T-helper 2 cell treated with Interferon-gamma antibody and Interleukin-4, amounts not matched to agents 5 μg/mL and 100 μg/mL, for 36 hours (primary cell): ENCODE measurements at regions not wholly inside any gene's neighbourhood (a gene's known extent, or its start where the extent isn't known, plus 50 kb on each side); places are given as distances from the start of the nearest gene placed in this dataset.

Experiments used
- DNase-seq: peaks from one replicate; pipeline ENCODE4 v3.0.0; 2021; ENCODE audit warnings: low spot score
- H3K27ac Mint-ChIP-seq: one replicate; pipeline ENCODE4 v1.8.0; 2021; ENCODE audit warnings: mild to moderate bottlenecking, mixed read lengths
- H3K27me3 Mint-ChIP-seq: one replicate; pipeline ENCODE4 v1.8.0; 2021; ENCODE audit warnings: low read depth, mixed read lengths
- H3K36me3 Mint-ChIP-seq: one replicate; pipeline ENCODE4 v1.8.0; 2021; ENCODE audit warnings: low read depth, mixed read lengths
- H3K4me1 Mint-ChIP-seq: one replicate; pipeline ENCODE4 v1.8.0; 2021; ENCODE audit warnings: low read depth, mixed read lengths
- H3K4me3 Mint-ChIP-seq: one replicate; pipeline ENCODE4 v1.8.0; 2022; ENCODE audit warnings: mild to moderate bottlenecking, moderate library complexity, mixed read lengths
- H3K9me3 Mint-ChIP-seq: one replicate; pipeline ENCODE4 v1.8.0; 2021; ENCODE audit warnings: mixed read lengths

DNA sequence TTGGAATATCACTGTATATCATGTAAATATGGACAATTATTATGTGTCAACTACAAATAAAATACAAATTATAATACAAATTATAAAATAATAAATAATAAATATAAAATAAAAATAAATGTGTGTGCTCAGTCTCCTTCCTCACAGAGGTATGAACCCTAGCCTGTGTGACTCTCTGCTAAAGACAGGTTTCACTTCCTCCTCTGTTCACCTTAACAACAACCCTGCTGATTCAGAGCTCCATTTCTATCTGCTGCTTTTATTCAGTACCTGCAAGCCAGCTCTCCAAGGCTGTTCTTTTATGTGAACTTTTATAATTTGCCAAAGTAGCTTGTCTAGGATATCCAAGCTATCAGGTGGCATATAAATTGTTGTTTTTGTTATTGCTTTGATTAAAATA is 610.7 kb upstream of the GRM7 start:
- no peak overlapping the region for H3K27ac Mint-ChIP-seq
- H3K27me3 Mint-ChIP-seq, result no peaks in the 10 kb centered on the region
- H3K4me3 Mint-ChIP-seq, result no peak overlapping the region
- no peaks in the 10 kb centered on the region for H3K36me3 Mint-ChIP-seq
- H3K9me3 Mint-ChIP-seq, result peaks cover 34% of the 10 kb centered on the region
- no peaks in the 10 kb centered on the region for H3K4me1 Mint-ChIP-seq
- DNase-seq, result no peak

DNA sequence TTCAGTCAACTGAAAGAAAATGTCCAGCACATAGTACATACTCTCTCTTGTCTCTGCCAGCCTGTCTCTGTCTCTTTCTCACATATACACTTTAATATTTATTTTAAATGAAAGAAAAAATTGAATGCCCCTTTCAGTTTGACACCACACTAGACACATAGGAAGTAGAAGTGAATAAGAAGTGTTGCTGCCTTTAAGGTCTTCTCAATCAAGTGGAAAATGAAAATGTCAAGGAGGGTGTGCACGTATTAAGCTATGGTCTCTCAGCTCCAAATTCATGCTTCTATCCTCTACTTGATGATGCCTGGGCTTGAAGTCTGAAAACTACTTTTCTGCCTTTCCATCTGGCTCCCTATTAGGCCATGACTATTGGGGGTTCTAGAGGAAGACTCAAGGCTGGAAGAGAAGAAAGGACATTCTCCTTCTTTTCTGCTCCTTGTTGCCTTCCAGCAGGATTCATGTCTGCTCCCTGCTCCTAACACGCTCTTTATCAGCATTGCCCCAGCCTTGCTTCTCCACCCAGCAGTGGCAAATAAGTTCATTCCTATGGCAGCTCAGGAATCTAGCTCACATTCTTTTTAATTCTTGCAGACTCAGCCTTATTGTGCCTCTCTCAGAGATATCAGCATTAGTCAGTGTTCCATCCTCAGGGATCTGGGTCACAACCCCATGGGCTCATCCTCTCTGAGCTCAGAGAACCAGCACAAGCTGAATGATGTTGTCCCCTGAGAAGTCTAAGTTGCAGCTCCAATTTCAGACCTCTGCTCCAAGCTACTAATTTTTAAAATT is 609.1 kb upstream of the GRM7 start:
- H3K27me3 Mint-ChIP-seq, result no peaks in the 10 kb centered on the region
- no peak overlapping the region for H3K27ac Mint-ChIP-seq
- H3K36me3 Mint-ChIP-seq, result no peaks in the 10 kb centered on the region
- no peak overlapping the region for H3K4me3 Mint-ChIP-seq
- H3K9me3 Mint-ChIP-seq, result peaks cover 28% of the 10 kb centered on the region
- no peak for DNase-seq
- H3K4me1 Mint-ChIP-seq, result no peaks in the 10 kb centered on the region

DNA sequence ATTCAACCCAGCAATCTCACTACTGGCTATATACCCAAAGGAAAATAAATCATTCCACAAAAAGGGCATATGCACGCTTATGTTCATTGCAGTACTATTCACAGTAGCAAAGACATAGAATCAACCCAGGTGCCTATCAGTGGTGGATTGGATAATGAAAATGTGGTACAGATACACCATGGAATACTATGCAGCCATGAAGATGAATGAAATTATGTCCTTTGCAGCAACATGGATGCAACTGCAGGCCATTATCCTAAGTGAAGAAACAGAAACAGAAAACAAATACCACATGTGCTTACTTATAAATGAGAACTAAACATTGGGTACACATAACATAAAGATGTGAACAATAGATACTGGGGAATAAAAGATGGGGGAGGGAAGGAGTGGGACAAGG is 606.4 kb upstream of the GRM7 start:
- Mint-ChIP-seq H3K27ac (no peak overlapping the region), H3K9me3 (peaks cover 25% of the 10 kb centered on the region)

DNA sequence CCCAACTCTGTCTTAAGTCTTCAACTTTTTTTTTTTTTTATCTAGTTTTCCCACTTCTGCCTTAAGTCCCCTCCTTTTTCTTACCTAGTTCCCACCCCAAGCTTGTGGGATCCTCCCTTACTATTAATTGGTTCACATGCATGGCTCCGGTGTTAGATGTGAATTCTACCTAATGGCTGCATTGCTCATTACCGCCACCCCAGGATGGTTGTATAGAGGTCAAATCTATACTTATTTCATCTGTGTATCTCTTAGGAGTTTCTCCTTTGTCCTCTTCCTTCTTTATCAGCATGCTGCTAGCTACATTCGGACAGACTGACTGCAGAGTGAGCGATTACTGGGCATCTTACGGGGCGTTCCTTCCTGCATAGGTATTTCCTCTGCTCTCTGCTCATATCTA is 605.7 kb upstream of the GRM7 start:
- H3K4me1 Mint-ChIP-seq, result no peaks in the 10 kb centered on the region
- no peaks in the 10 kb centered on the region for H3K36me3 Mint-ChIP-seq
- no peak for DNase-seq

More for the DNA sequence above, 606.4 kb upstream of the GRM7 start:
- no peaks in the 10 kb centered on the region for H3K27me3 Mint-ChIP-seq
- no peaks in the 10 kb centered on the region for H3K4me1 Mint-ChIP-seq
- H3K4me3 Mint-ChIP-seq, result no peak overlapping the region
- no peak for DNase-seq
- H3K36me3 Mint-ChIP-seq, result no peaks in the 10 kb centered on the region

DNA sequence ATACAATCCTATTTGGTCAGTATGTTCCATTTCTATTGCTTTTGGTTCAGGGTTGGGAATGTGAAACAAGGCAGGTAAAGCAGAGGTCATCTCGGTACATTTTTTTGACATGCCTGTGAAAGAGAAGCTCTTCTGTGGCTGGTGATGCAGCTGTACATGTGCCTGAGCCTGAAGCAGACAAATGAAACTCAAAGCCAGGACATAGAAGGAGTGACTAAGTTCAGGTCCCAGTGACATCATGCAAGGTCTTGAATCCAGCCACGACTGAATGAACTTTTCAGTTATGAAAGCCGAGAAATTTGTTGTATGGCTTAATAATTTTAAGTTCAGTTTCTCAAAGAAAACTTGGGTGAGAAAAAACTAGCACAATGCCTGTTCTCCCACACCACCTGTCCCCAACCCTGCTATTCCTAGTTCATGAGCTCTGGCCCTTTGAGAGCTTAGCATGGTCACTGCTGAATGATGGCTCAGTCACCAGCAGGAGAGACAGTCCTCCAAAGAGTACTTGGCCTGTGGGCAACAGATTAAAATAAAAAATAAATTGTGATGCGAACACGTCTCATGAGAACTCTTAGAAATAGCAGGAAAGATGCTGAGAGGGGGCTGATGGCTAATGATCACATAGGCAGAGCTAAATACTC is 600.2 kb upstream of the GRM7 start:
- Mint-ChIP-seq H3K36me3 (no peaks in the 10 kb centered on the region), H3K9me3 (peaks cover 17% of the 10 kb centered on the region), H3K27me3 (no peaks in the 10 kb centered on the region), H3K27ac (no peak overlapping the region), H3K4me1 (no peaks in the 10 kb centered on the region), H3K4me3 (no peak overlapping the region)
- no peak for DNase-seq

More for the DNA sequence above, 605.7 kb upstream of the GRM7 start:
- no peak overlapping the region for H3K27ac Mint-ChIP-seq
- H3K9me3 Mint-ChIP-seq, result peaks cover 28% of the 10 kb centered on the region
- no peaks in the 10 kb centered on the region for H3K27me3 Mint-ChIP-seq
- H3K4me3 Mint-ChIP-seq, result no peak overlapping the region

DNA sequence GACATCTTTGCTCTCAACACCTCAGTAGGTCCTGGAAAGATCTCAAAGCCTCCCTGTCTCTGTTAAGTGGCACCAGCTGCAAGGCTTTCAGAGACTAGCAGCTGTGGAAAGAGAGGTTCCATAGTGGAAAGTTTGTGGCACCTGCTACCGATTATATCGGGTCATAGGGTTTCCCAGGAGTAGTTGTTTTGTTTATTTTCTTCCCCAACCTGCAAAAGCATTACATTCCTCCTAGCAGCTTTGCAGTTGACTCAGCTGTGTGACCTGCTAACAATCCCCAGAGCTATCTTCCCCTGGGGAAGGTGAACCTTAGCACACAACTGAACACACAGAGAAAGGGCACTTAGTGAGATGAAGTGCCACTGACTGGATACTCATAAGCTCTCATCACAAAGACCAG is 598.9 kb upstream of the GRM7 start:
- Mint-ChIP-seq H3K27ac (no peak overlapping the region), H3K4me1 (no peaks in the 10 kb centered on the region), H3K4me3 (no peak overlapping the region), H3K36me3 (no peaks in the 10 kb centered on the region), H3K9me3 (peaks cover 24% of the 10 kb centered on the region), H3K27me3 (no peaks in the 10 kb centered on the region)
- DNase-seq, result no peak

DNA sequence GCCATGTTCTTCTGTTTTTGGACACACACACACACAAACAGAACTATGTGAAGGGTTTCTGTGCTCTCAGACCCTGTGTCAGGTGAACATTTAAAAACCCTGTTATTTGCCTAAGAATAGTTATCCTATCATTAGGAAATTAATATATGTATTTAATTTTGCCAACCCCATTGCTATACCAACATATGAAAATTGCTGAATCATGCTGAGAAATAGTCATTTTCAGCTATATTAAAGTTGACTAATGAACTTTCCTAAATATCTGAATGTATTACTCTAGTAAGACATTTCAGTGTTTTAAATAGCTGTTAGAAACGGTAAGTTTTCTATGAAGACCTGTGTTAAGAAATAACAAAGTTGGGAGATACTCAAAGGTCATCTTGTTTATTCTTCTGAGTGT is 596.9 kb upstream of the GRM7 start:
- no peaks in the 10 kb centered on the region for H3K4me1 Mint-ChIP-seq
- no peak overlapping the region for H3K4me3 Mint-ChIP-seq
- no peak overlapping the region for H3K27ac Mint-ChIP-seq
- H3K27me3 Mint-ChIP-seq, result no peaks in the 10 kb centered on the region
- no peak for DNase-seq
- H3K9me3 Mint-ChIP-seq, result peaks cover 24% of the 10 kb centered on the region
- no peaks in the 10 kb centered on the region for H3K36me3 Mint-ChIP-seq

DNA sequence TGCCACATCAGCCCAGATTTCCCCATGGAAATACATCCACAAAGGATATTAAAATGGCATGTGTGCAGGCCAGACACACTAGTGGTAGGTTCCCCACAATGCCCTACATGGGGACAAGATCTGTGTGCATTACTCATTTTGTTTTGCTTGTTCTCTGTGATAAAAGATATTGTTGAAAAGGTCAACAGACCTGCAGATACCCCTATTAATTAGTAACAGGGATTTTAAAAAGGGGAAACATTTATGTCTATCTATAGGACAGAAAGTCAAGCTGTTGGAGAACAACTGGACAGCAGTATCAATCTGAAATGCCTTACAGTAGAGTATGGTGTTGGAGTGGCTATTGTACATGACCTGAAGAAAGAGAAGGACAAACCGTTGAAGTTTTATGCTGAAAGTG is 596.0 kb upstream of the GRM7 start:
- no peak overlapping the region for H3K4me3 Mint-ChIP-seq
- no peak for DNase-seq
- no peaks in the 10 kb centered on the region for H3K27me3 Mint-ChIP-seq
- H3K27ac Mint-ChIP-seq, result no peak overlapping the region
- H3K36me3 Mint-ChIP-seq, result no peaks in the 10 kb centered on the region
- peaks cover 25% of the 10 kb centered on the region for H3K9me3 Mint-ChIP-seq
- H3K4me1 Mint-ChIP-seq, result no peaks in the 10 kb centered on the region

DNA sequence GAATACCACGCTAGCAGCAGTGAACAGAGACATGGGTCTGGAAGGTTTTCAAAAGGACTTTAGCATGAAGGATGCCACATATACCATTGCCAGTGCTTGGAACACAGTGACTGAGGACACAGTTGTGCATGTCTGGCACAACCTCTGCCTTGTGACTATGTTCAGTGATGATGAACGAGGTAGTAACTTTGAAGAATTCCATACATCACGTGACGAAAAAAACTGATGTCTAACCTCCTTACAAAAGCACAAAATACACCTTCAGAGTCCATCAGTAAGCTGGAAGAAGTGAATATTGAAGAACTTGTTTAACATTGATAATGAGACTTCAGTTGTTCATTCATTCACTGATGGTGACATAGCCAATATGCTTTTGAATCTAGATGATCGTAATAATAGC is 594.8 kb upstream of the GRM7 start:
- Mint-ChIP-seq H3K36me3 (no peaks in the 10 kb centered on the region), H3K27me3 (no peaks in the 10 kb centered on the region), H3K4me1 (no peaks in the 10 kb centered on the region), H3K9me3 (peaks cover 27% of the 10 kb centered on the region), H3K27ac (no peak overlapping the region), H3K4me3 (no peak overlapping the region)
- DNase-seq, result no peak

DNA sequence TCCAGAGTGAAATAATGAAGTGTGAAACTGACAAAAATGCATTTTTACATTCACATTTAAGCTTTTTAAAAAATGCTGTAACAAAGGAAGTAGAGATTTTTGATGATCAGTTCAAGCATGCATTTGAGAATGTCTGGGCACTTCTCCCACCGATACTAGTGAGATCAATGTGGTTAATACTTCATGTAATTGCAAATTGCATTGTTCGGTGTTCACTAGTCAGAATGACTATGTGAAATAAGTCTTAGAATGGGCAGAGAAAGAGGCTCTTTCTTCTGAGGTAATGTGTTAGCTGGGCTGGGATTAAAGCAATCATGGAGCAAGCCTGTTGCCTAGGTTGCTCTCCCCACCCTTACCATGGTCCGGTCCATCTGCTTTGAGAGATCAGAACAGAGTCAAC is 587.0 kb upstream of the GRM7 start:
- Mint-ChIP-seq H3K4me3 (no peak overlapping the region), H3K9me3 (peaks cover 44% of the 10 kb centered on the region)

DNA sequence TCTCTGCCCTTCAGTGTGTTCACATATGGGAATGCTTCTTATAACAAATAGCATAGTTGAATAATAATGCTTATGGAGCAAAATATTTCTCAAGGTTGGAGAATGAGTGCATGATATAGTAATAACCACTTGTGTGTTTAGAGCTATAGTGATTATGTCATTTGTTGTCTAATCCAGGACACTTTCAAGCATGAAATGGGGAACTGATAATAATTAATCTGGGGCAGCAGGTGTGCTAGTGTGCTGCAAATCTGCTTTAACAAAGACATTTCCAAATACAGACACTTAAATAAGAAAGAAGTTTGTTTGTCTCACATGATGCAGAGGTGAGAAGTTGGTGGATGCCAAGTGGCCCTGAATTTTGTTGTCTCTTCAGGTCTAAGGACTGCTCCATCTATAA is 579.3 kb upstream of the GRM7 start:
- Mint-ChIP-seq H3K4me3 (no peak overlapping the region), H3K9me3 (peaks cover 32% of the 10 kb centered on the region)

More for the DNA sequence above, 587.0 kb upstream of the GRM7 start:
- Mint-ChIP-seq H3K27ac (no peak overlapping the region), H3K4me1 (no peaks in the 10 kb centered on the region), H3K27me3 (no peaks in the 10 kb centered on the region), H3K36me3 (no peaks in the 10 kb centered on the region)
- no peak for DNase-seq

DNA sequence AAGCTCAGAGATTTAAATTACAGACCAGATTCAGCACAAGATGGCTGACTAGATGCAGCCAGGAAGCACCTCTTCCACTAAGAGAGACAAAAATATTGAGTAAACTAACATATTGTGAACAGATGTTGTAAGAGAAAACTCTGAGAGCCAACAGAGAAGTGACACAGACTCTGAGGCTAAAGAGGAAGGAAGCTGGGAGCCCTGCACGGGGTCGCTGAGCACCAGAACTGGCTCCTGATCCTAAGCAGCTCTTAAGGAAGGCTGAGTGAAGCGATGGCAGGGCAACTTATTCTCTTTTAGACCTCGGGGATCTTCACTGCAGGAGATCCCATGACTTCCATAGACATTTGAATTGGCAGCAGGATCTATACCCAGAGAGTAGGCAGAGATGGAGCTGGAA is 578.0 kb upstream of the GRM7 start:
- Mint-ChIP-seq H3K36me3 (no peaks in the 10 kb centered on the region), H3K4me1 (no peaks in the 10 kb centered on the region)

More for the DNA sequence above, 579.3 kb upstream of the GRM7 start:
- Mint-ChIP-seq H3K27me3 (no peaks in the 10 kb centered on the region), H3K4me1 (no peaks in the 10 kb centered on the region), H3K36me3 (no peaks in the 10 kb centered on the region), H3K27ac (no peak overlapping the region)
- DNase-seq, result no peak

DNA sequence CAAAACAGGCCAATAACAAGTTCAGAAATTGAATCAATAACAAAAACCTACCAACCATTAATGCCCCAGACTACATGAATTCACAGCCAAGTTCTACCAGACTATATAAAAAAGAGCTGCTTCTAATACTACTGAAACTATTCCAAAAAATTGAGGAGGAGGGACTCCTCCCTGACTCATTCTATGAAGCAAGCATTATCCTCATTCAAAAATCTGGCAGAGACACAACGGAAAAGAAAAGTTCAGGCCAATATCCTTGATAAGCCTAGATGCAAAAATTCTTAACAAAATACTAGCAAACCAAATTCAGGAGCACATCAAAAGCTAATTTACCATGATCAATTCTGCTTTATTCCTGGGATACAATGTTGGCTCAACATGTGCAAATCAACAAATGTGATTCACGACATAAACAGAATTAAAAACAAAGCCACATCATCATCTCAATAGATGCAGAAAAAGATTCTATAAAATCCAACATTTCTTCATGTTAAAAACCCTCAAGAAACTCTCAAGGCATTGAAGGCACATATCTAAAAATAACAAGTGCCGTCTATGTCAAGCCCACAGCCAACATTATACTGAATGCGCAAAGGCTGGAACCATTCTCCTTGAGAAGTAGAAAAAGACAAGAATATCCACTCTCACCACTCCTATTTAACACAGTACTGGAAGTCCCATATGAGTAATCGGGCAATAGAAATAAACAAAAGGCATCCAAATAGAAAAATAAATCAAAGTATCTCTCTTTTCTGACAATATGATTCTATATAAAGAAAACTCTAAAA is 573.6 kb upstream of the GRM7 start:
- H3K27ac Mint-ChIP-seq, result no peak overlapping the region
- H3K4me3 Mint-ChIP-seq, result no peak overlapping the region
- DNase-seq, result no peak
- H3K27me3 Mint-ChIP-seq, result no peaks in the 10 kb centered on the region
- no peaks in the 10 kb centered on the region for H3K4me1 Mint-ChIP-seq
- no peaks in the 10 kb centered on the region for H3K36me3 Mint-ChIP-seq
- H3K9me3 Mint-ChIP-seq, result peaks cover 37% of the 10 kb centered on the region

More for the DNA sequence above, 578.0 kb upstream of the GRM7 start:
- H3K27ac Mint-ChIP-seq, result no peak overlapping the region
- DNase-seq, result no peak
- peaks cover 29% of the 10 kb centered on the region for H3K9me3 Mint-ChIP-seq
- no peak overlapping the region for H3K4me3 Mint-ChIP-seq
- H3K27me3 Mint-ChIP-seq, result no peaks in the 10 kb centered on the region

DNA sequence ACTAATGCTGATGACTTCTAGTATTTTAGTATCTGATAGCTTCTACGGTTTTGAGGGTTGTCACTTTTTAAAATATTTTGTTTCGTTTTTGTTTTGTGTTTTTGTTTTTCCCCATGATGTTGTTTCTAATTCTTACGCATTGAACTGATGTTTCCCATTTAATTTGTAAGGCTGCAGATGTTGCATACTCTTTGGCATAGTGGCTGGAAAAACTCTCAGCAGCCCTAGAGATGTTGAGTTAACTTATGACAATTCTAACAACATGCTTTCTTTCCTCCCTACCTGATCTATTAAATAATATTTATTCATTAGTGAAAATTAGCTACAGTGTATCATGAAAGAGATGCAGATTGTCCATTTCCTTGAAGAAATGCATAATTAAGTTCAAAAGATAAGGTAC is 559.3 kb upstream of the GRM7 start:
- H3K4me1 Mint-ChIP-seq, result no peaks in the 10 kb centered on the region
- no peak overlapping the region for H3K27ac Mint-ChIP-seq
- no peaks in the 10 kb centered on the region for H3K27me3 Mint-ChIP-seq
- no peaks in the 10 kb centered on the region for H3K36me3 Mint-ChIP-seq
- peaks cover 34% of the 10 kb centered on the region for H3K9me3 Mint-ChIP-seq
- H3K4me3 Mint-ChIP-seq, result no peak overlapping the region
- no peak for DNase-seq
